Lower lobe of right lung (tissue), 2 donors: ENCODE measurements at regions not wholly inside any gene's neighbourhood (a gene's known extent, or its start where the extent isn't known, plus 50 kb on each side); places are given as distances from the start of the nearest gene placed in this dataset.
A peak's percentile ranks its signal among the peaks of the same experiment; 100 is the strongest.

ENCODE experiments used
- ATAC-seq, 2 donors: fragments of 200-7000 bp; cut with Tn5 transposase; one replicate each; pipeline ENCODE4 v1.9.1; 2020 to 2022; ENCODE audit warnings: mild to moderate bottlenecking in 2 of 2, moderate library complexity in 2 of 2
- DNase-seq: peaks from one replicate; pipeline ENCODE4 v3.0.0-alpha.2; 2020
- H3K27ac ChIP-seq: fragments of 200-600 bp; one replicate; pipeline ENCODE4 v1.8.0; 2022
- H3K27me3 ChIP-seq: fragments of 200-600 bp; one replicate; pipeline ENCODE4 v1.8.0; 2022; ENCODE audit warnings: low read depth
- H3K36me3 ChIP-seq: fragments of 200-600 bp; one replicate; pipeline ENCODE4 v1.8.0; 2022; ENCODE audit warnings: mild to moderate bottlenecking
- H3K4me1 ChIP-seq: fragments of 200-600 bp; one replicate; pipeline ENCODE4 v1.8.0; 2022
- H3K4me3 ChIP-seq: fragments of 200-600 bp; one replicate; pipeline ENCODE4 v1.8.0; 2022; ENCODE audit warnings: mild to moderate bottlenecking
- H3K9me3 ChIP-seq: fragments of 200-600 bp; one replicate; pipeline ENCODE4 v1.8.0; 2022
- intact Hi-C: fragments of 100-400 bp; cut with DNase I; formaldehyde crosslinking; loops from one replicate; pipeline ENCODE4 v1.11.0; 2022
- TF ChIP-seq, protein P1 (sequence below): fragments of 200-600 bp; IDR thresholded peaks from one replicate; pipeline ENCODE4 v1.8.0; 2022; ENCODE audit warnings: antibody characterized with exemption, mild to moderate bottlenecking
- donor health status: DM: no; HTN: yes; CAD: no; lungs with severe emphysema.

DNA sequence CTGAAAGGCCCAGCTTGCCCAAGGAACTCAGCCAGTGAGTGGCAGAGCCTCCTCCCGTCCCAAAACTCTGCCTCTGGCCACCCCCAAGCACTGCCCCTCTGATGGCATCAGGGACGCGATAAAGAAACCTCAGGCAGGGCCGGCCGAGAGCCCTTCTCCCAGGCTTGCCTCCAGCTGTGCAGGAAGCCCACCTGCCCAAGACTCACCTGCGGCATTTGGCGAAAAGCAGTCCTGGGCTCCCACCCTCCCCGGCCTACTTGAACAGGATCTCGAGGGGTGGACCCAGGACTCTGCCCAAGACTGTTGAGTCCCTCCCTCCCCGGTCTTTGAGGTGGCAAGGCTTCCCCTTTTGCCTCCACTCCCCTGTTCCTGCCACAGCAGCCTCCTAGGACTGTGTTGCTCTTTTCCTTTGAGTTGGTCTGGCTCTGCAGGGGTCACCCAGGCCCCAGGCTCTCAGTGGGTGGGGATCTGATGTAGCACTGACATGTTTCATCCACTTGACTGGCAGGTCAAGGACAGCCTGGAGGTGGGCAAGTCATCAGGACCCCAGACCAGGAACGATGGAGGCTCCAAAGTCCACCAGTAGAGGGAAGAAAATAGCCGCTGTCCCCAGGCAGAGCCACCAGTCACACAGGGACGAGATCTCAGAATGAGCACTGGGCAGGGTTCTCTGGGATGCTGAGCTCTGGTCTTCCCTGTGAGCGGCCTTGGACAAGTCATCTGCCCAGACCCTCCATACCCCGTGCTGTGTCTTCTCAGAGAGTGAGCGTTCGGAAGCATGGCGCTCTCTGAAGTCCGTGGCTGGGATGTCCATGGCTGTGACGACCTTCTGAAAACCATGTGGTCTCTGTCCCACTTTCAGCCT is 111.0 kb upstream of the TNRC6C start:
- Histone ChIP-seq H3K4me1 (no peaks in the 10 kb centered on the region), H3K27me3 (no peaks in the 10 kb centered on the region), H3K9me3 (no peaks in the 10 kb centered on the region), H3K36me3 (no peaks in the 10 kb centered on the region), H3K27ac (no peak overlapping the region), H3K4me3 (no peak overlapping the region)
- DNase-seq, result peak; percentile 28
- no peak for ATAC-seq
- intact Hi-C loops, result no loop called here
- TF ChIP-seq, protein P1, sequence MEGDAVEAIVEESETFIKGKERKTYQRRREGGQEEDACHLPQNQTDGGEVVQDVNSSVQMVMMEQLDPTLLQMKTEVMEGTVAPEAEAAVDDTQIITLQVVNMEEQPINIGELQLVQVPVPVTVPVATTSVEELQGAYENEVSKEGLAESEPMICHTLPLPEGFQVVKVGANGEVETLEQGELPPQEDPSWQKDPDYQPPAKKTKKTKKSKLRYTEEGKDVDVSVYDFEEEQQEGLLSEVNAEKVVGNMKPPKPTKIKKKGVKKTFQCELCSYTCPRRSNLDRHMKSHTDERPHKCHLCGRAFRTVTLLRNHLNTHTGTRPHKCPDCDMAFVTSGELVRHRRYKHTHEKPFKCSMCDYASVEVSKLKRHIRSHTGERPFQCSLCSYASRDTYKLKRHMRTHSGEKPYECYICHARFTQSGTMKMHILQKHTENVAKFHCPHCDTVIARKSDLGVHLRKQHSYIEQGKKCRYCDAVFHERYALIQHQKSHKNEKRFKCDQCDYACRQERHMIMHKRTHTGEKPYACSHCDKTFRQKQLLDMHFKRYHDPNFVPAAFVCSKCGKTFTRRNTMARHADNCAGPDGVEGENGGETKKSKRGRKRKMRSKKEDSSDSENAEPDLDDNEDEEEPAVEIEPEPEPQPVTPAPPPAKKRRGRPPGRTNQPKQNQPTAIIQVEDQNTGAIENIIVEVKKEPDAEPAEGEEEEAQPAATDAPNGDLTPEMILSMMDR, result no peak

GRCh38 chr17:77848257-77848656 is 110.2 kb upstream of the TNRC6C start:
- Histone ChIP-seq H3K4me3 (no peak overlapping the region), H3K36me3 (no peaks in the 10 kb centered on the region), H3K9me3 (no peaks in the 10 kb centered on the region), H3K4me1 (no peaks in the 10 kb centered on the region), H3K27ac (no peak overlapping the region), H3K27me3 (no peaks in the 10 kb centered on the region)
- TF ChIP-seq, protein P1, result no peak
- DNase-seq (no peak), ATAC-seq (no peak)
- intact Hi-C loops, result no loop called here

DNA sequence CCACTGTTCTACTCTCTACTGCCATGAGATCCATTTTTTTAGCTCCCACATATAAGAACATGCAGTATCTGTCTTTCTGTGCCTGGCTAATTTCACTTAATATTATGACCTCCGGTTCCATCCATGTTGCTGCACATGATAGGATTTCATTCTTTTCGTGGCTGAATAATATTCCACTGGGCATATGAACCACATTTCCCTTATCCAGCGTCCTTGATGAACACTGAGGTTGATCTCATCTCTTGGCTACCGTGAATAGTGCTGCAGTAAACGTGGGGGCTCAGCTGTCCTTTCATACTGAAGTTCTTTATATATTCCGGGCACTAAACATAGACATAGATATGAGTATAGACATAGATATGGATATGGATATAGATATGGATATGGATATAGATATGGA is 109.3 kb upstream of the TNRC6C start:
- intact Hi-C loops, result no loop called here
- TF ChIP-seq, protein P1, result no peak
- no peak for ATAC-seq
- H3K9me3 ChIP-seq, result no peaks in the 10 kb centered on the region
- no peak for DNase-seq
- H3K36me3 ChIP-seq, result no peaks in the 10 kb centered on the region
- no peaks in the 10 kb centered on the region for H3K27me3 ChIP-seq
- no peak overlapping the region for H3K4me3 ChIP-seq
- H3K4me1 ChIP-seq, result no peaks in the 10 kb centered on the region
- H3K27ac ChIP-seq, result no peak overlapping the region

GRCh38 chr17:77851921-77852320 is 106.6 kb upstream of the TNRC6C start:
- peaks cover 3% of the 10 kb centered on the region for H3K27me3 ChIP-seq
- H3K27ac ChIP-seq, result no peak overlapping the region
- intact Hi-C loops, result no loop called here
- DNase-seq (no peak), ATAC-seq (no peak)
- no peaks in the 10 kb centered on the region for H3K4me1 ChIP-seq
- no peaks in the 10 kb centered on the region for H3K36me3 ChIP-seq
- H3K4me3 ChIP-seq, result no peak overlapping the region
- no peaks in the 10 kb centered on the region for H3K9me3 ChIP-seq
- TF ChIP-seq, protein P1, result no peak

- DNase-seq, result no peak
Observed at GRCh38 chr17:77852731-77853130, 105.8 kb upstream of the TNRC6C start.

More at GRCh38 chr17:77852731-77853130, 105.8 kb upstream of the TNRC6C start:
- Histone ChIP-seq H3K36me3 (no peaks in the 10 kb centered on the region), H3K4me1 (no peaks in the 10 kb centered on the region), H3K27ac (no peak overlapping the region), H3K9me3 (no peaks in the 10 kb centered on the region), H3K4me3 (no peak overlapping the region), H3K27me3 (peaks cover 3% of the 10 kb centered on the region)
- TF ChIP-seq, protein P1, result no peak
- ATAC-seq, result peak in 1 of 2 donors; percentile 16
- intact Hi-C loops, result no loop called here
